ENCODE measurements at regions not wholly inside any gene's neighbourhood (a gene's known extent, or its start where the extent isn't known, plus 50 kb on each side); places are given as distances from the start of the nearest gene placed in this dataset.

- TF ChIP-seq POLR2AphosphoS5 (IDR thresholded peaks at IDR 0.05; ENCODE audit: low read depth, low read length): no peak
- no peak for TF ChIP-seq TAF1 (IDR thresholded peaks at IDR 0.05; ENCODE audit: borderline replicate concordance, insufficient read depth, low read length)
Observed at GRCh38 chr2:43029186-43029585, 197.2 kb downstream of the ZFP36L2 start.

Data from PFSK-1 (cell line).